HCT116 (cell line): ENCODE measurements at regions not wholly inside any gene's neighbourhood (a gene's known extent, or its start where the extent isn't known, plus 50 kb on each side); places are given as distances from the start of the nearest gene placed in this dataset.

Source experiments
- ATAC-seq: fragments of 200-7000 bp; cut with Tn5 transposase; 2 replicates; pipeline ENCODE4 v1.9.1; 2020; ENCODE audit warnings: mild to moderate bottlenecking, moderate library complexity
- BruUV-seq: library from RNA; stranded (reverse); fragments of 400-500 nt; replicated peaks from 2 replicates; lab custom pipeline; 2021; lab: Mats Ljungman, UMichigan
- CTCF ChIA-PET: fragments of 300-600 bp; sonication (Branson Sonifier 250); formaldehyde crosslinking; loops from one replicate; lab custom pipeline; 2021; ENCODE audit warnings: antibody characterized with exemption; lab: Charles Lee
- POLR2A ChIA-PET: fragments of 300-600, 350-600 bp; sonication (Branson Sonifier 250); formaldehyde crosslinking; loops from one replicate; lab custom pipeline; 2021; ENCODE audit warnings: antibody characterized with exemption; lab: Charles Lee
- RAD21 ChIA-PET, 2 experiments: fragments of 300-600 bp; sonication (Branson Sonifier 250); formaldehyde crosslinking; loops; one replicate each; lab custom pipeline; 2023; ENCODE audit warnings: low total read pairs in 2 of 2; ENCODE audit not compliant: uncharacterized antibody in 2 of 2, unreplicated experiment in 2 of 2, low non-redundant PET in 1 of 2; lab: Charles Lee
- DNase-seq: peaks from one replicate; pipeline ENCODE4 v3.0.0-alpha.2; 2010; ENCODE audit warnings: low read depth, low spot score
- H2AFZ ChIP-seq: fragments of 200-600 bp; shearing (Covaris generic), sonication (generic); 2 replicates; pipeline ENCODE4 v1.6.1; 2017; ENCODE audit warnings: low read depth, mixed run types, mixed read lengths, antibody characterized with exemption, low read length; ENCODE audit not compliant: poor library complexity, severe bottlenecking
- H3K27ac ChIP-seq: 2 replicates; pipeline ENCODE4 v1.5.1; 2012; ENCODE audit warnings: low read depth, low read length
- H3K27me3 ChIP-seq: fragments of 200-600 bp; sonication (generic); 2 replicates; pipeline ENCODE4 v1.6.1; 2016; ENCODE audit warnings: mixed run types, low read length, mixed read lengths; ENCODE audit not compliant: insufficient read depth
- H3K36me3 ChIP-seq, 2 experiments: fragments of 200-500 bp in 1 of 2; fragments of 200-600 bp in 1 of 2; sonication (Bioruptor generic) in 1 of 2; sonication (generic) in 1 of 2; 2 replicates each; pipeline versions ENCODE4 v1.5.1 to v1.6.1; 2014 to 2016; ENCODE audit warnings: low read length in 2 of 2, inconsistent platforms in 1 of 2, mixed read lengths in 1 of 2, mixed run types in 1 of 2; ENCODE audit not compliant: insufficient read depth in 2 of 2, control insufficient read depth in 1 of 2
- H3K4me1 ChIP-seq, 2 experiments: fragments of 200-600 bp in 1 of 2; sonication (generic) in 1 of 2; 2 replicates each; pipeline versions ENCODE4 v1.5.1 to v1.6.1; 2012 to 2017; ENCODE audit warnings: low read length in 2 of 2, inconsistent platforms in 1 of 2, mild to moderate bottlenecking in 1 of 2, mixed read lengths in 1 of 2, mixed run types in 1 of 2, moderate library complexity in 1 of 2; ENCODE audit not compliant: insufficient read depth in 2 of 2, control insufficient read depth in 1 of 2
- H3K4me2 ChIP-seq: fragments of 200-600 bp; sonication (generic); 2 replicates; pipeline ENCODE4 v1.6.1; 2017; ENCODE audit warnings: mixed run types, low read length, mixed read lengths
- H3K4me3 ChIP-seq, 2 experiments: fragments of 200-600 bp in 1 of 2; sonication (generic) in 1 of 2; replicated peaks in 1 of 2; 2 replicates each; pipeline ENCODE4 v1.5.1; 2011 to 2016; ENCODE audit warnings: low read length in 2 of 2, control low read depth in 1 of 2, low read depth in 1 of 2, mild to moderate bottlenecking in 1 of 2, mixed read lengths in 1 of 2, mixed run types in 1 of 2
- H3K79me2 ChIP-seq: fragments of 200-600 bp; sonication (generic); 2 replicates; pipeline ENCODE4 v1.6.1; 2017; ENCODE audit warnings: mild to moderate bottlenecking, mixed run types, low read length, moderate library complexity, mixed read lengths; ENCODE audit not compliant: insufficient read depth
- H3K9ac ChIP-seq: fragments of 200-600 bp; sonication (generic); 2 replicates; pipeline ENCODE4 v1.6.1; 2016; ENCODE audit warnings: low read length, mixed read lengths
- H3K9me2 ChIP-seq: fragments of 200-600 bp; sonication (generic), shearing (Covaris generic); 2 replicates; pipeline ENCODE4 v1.6.1; 2017; ENCODE audit warnings: mixed run types, mild to moderate bottlenecking, moderate library complexity; ENCODE audit not compliant: insufficient read depth
- H3K9me3 ChIP-seq, 2 experiments: fragments of 200-500 bp in 1 of 2; fragments of 200-600 bp in 1 of 2; sonication (Bioruptor generic) in 1 of 2; sonication (generic) in 1 of 2; 2 replicates each; pipeline ENCODE4 v1.6.1; 2014 to 2017; ENCODE audit warnings: low read length in 2 of 2, mixed read lengths in 2 of 2, inconsistent platforms in 1 of 2, low read depth in 1 of 2, mild to moderate bottlenecking in 1 of 2, mixed run types in 1 of 2, moderate library complexity in 1 of 2; ENCODE audit not compliant: control insufficient read depth in 1 of 2, insufficient read depth in 1 of 2
- H4K20me1 ChIP-seq: fragments of 200-600 bp; sonication (generic), shearing (Covaris generic); 2 replicates; pipeline ENCODE4 v1.6.1; 2017; ENCODE audit warnings: mixed run types, mild to moderate bottlenecking, moderate library complexity; ENCODE audit not compliant: insufficient read depth
- CEBPB ChIP-seq: IDR thresholded peaks from 2 replicates; pipeline ENCODE4 v1.6.1; 2012; ENCODE audit warnings: low read depth
- ELF1 ChIP-seq: IDR thresholded peaks from 2 replicates; pipeline ENCODE4 v1.6.1; 2012; ENCODE audit warnings: low read depth, borderline replicate concordance
- EZH2 ChIP-seq: fragments of 200-600 bp; sonication (generic); IDR thresholded peaks from 2 replicates; pipeline ENCODE4 v1.6.1; 2017; ENCODE audit warnings: antibody characterized with exemption, mixed run types
- FOSL1 ChIP-seq: IDR thresholded peaks from 2 replicates; pipeline ENCODE4 v1.6.1; 2012; ENCODE audit warnings: low read depth
- POLR2A ChIP-seq: IDR thresholded peaks from 2 replicates; pipeline ENCODE4 v1.7.0; 2011; ENCODE audit warnings: borderline replicate concordance; ENCODE audit not compliant: insufficient read depth, insufficient read length; ENCODE audit errors: extremely low read depth
- ZFX ChIP-seq: fragments of 450-650 bp; IDR thresholded peaks from 2 replicates; pipeline ENCODE4 v1.6.1; 2017
- intact Hi-C: fragments of 100-400 bp; cut with micrococcal nuclease; formaldehyde crosslinking; loops from 2 replicates; pipeline ENCODE4 v1.10.0; 2022
- TF ChIP-seq, protein P1 (sequence below), 3 experiments: fragments of 200-600 bp in 1 of 3; sonication (generic) in 1 of 3; IDR thresholded peaks in 2 of 3; conservative IDR thresholded peaks in 1 of 3; 2 replicates each; pipeline ENCODE4 v1.5.1; 2012 to 2017; ENCODE audit warnings: low read depth in 2 of 3, low read length in 2 of 3, antibody characterized with exemption in 1 of 3, borderline replicate concordance in 1 of 3, control low read depth in 1 of 3, mild to moderate bottlenecking in 1 of 3, mixed read lengths in 1 of 3, mixed run types in 1 of 3, moderate library complexity in 1 of 3; ENCODE audit not compliant: insufficient read depth in 1 of 3

DNA sequence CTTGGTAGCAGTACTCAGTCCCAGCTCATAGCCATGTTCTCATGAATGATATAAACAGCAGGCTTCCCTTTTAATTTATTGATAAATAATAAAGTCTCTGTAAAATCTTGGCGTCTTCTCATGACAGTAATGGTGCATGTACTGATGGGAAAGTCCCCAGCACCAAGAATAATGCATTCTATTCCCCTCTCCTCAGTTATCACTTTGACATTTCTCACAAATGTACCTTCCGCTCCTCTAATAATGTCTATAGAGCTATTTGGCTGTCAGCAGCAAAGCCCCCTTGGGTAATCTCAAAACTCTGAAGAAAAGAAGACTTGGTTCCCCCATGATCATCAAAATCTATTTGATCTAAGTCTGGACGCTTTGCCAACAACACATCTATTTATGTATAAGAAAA, 185.0 kb upstream of the SPTLC3 start:
- DNase-seq (no peak), ATAC-seq (no peak)
- Histone ChIP-seq H3K4me1 (no peaks in the 10 kb centered on the region), H3K9ac (no peak overlapping the region), H3K9me2 (no peaks in the 10 kb centered on the region), H3K79me2 (no peaks in the 10 kb centered on the region), H3K4me2 (no peak overlapping the region), H3K9me3 (peaks cover 0 to 14% of the 10 kb centered on the region in 2 experiments; a peak in 2 of 4 replicates), H3K36me3 (no peaks in the 10 kb centered on the region), H3K27me3 (no peaks in the 10 kb centered on the region), H2AFZ (no peak overlapping the region), H4K20me1 (no peaks in the 10 kb centered on the region), H3K27ac (no peak overlapping the region), H3K4me3 (no peak overlapping the region)
- intact Hi-C loops, result no loop called here
- BruUV-seq, result no TSS peak
- CTCF ChIA-PET, result no interaction called here
- POLR2A ChIA-PET, result no interaction called here
- RAD21 ChIA-PET, result no interaction called here
- TF ChIP-seq ZFX (no peak), POLR2A (no peak)

DNA sequence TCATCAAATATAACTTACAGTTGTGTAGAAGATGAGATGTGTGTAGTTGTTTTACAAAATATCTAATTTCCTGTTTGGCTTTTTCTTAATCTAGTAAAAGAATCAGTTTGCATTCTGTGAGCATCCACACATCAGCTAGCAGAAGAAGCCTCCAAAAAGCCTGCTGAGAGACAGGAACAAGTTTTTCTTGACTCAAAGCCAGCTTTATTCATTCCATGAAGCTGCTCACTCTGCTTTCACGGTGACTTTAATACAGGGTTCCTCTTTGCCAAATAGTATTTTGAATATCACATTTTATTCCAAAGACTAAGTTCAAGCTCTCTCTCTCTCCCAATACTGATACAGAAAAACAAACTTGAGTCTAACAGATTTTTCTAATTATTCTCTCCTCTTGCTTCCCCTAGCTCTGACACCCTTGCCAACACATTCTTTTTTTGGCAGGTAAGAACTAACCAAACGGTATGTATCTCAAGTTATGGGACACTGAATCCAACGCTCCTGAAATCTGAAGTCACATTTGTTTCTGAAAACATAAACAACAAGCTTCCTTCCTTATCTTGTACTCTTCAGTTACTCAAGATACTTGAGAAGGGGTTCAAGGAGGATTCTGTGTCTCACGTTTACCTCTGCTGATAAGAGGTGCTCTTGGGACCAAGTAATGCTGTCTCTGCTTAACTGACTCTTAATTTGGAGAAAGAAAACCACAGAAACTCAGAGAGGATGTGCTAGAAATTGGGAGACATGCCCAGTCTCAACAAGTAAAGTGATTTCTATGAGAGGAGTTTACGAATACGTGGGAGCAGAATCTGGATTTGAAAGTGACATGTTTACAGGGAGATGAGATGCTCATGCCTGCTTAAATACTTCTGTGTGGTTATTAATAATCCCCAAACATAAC, 184.2 kb upstream of the SPTLC3 start:
- POLR2A ChIA-PET, result no interaction called here
- no peak overlapping the region for H3K27ac ChIP-seq
- H3K4me2 ChIP-seq, result no peak overlapping the region
- intact Hi-C loops, result no loop called here
- TF ChIP-seq ELF1 (no peak), CEBPB (no peak), FOSL1 (no peak), EZH2 (no peak)
- TF ChIP-seq, protein P1, sequence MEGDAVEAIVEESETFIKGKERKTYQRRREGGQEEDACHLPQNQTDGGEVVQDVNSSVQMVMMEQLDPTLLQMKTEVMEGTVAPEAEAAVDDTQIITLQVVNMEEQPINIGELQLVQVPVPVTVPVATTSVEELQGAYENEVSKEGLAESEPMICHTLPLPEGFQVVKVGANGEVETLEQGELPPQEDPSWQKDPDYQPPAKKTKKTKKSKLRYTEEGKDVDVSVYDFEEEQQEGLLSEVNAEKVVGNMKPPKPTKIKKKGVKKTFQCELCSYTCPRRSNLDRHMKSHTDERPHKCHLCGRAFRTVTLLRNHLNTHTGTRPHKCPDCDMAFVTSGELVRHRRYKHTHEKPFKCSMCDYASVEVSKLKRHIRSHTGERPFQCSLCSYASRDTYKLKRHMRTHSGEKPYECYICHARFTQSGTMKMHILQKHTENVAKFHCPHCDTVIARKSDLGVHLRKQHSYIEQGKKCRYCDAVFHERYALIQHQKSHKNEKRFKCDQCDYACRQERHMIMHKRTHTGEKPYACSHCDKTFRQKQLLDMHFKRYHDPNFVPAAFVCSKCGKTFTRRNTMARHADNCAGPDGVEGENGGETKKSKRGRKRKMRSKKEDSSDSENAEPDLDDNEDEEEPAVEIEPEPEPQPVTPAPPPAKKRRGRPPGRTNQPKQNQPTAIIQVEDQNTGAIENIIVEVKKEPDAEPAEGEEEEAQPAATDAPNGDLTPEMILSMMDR (IDR thresholded peaks at IDR 0.05 in 2 of 3, conservative IDR thresholded peaks at IDR 0.05 in 1 of 3; ENCODE audit: borderline replicate concordance in 1 of 3, insufficient read depth in 1 of 3, low read depth in 2 of 3, low read length in 2 of 3), result no peak
- BruUV-seq, result no TSS peak
- H4K20me1 ChIP-seq, result no peaks in the 10 kb centered on the region
- H3K9me2 ChIP-seq, result no peaks in the 10 kb centered on the region
- H2AFZ ChIP-seq, result no peak overlapping the region
- H3K79me2 ChIP-seq, result no peaks in the 10 kb centered on the region
- no peak for DNase-seq
- H3K4me1 ChIP-seq, result no peaks in the 10 kb centered on the region
- no peak overlapping the region for H3K4me3 ChIP-seq
- H3K9me3 ChIP-seq, result peaks cover 0 to 9% of the 10 kb centered on the region in 2 experiments; a peak in 2 of 4 replicates
- H3K36me3 ChIP-seq, result no peaks in the 10 kb centered on the region
- RAD21 ChIA-PET, result no interaction called here
- no peaks in the 10 kb centered on the region for H3K27me3 ChIP-seq
- H3K9ac ChIP-seq, result no peak overlapping the region
- no peak for ATAC-seq
- CTCF ChIA-PET, result no interaction called here
